Fibroblast of lung (primary cell): ENCODE measurements at regions not wholly inside any gene's neighbourhood (a gene's known extent, or its start where the extent isn't known, plus 50 kb on each side); places are given as distances from the start of the nearest gene placed in this dataset.

ENCODE experiments used
- EZH2 ChIP-seq: IDR thresholded peaks from 2 replicates; pipeline ENCODE4 v1.5.1; 2012; ENCODE audit warnings: low read length, control low read depth, mild to moderate bottlenecking; ENCODE audit errors: missing control alignments
- TF ChIP-seq, protein P1 (sequence below), 2 donors: IDR thresholded peaks in 1 of 2; conservative IDR thresholded peaks in 1 of 2; 1 replicate in 1 of 2; 2 replicates in 1 of 2; pipeline ENCODE4 v1.5.1; 2011 to 2012; ENCODE audit warnings: low read length in 2 of 2, control low read depth in 1 of 2, inconsistent platforms in 1 of 2, low read depth in 1 of 2, mild to moderate bottlenecking in 1 of 2

DNA sequence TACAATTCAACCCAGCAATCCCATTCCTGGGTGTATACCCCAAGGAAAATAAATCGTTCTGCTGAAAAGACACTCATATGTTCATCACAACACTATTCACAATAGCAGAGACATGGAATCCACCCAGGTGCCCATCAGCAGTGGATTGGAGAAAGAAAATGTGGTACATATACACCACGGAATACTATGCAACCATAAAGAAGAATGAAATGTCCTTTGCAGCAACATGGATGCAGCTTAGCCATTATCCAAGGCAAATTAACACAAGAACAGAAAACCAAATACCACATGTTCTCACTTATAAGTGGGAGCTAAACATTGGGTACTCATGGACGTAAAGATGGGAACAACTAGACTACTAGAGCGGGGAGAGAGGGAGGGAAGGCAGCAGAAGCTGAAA lies 207.8 kb downstream of the GATA3 start:
- TF ChIP-seq, protein P1, sequence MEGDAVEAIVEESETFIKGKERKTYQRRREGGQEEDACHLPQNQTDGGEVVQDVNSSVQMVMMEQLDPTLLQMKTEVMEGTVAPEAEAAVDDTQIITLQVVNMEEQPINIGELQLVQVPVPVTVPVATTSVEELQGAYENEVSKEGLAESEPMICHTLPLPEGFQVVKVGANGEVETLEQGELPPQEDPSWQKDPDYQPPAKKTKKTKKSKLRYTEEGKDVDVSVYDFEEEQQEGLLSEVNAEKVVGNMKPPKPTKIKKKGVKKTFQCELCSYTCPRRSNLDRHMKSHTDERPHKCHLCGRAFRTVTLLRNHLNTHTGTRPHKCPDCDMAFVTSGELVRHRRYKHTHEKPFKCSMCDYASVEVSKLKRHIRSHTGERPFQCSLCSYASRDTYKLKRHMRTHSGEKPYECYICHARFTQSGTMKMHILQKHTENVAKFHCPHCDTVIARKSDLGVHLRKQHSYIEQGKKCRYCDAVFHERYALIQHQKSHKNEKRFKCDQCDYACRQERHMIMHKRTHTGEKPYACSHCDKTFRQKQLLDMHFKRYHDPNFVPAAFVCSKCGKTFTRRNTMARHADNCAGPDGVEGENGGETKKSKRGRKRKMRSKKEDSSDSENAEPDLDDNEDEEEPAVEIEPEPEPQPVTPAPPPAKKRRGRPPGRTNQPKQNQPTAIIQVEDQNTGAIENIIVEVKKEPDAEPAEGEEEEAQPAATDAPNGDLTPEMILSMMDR (conservative IDR thresholded peaks at IDR 0.05 in 1 of 2, IDR thresholded peaks at IDR 0.05 in 1 of 2; ENCODE audit: low read depth in 1 of 2, low read length in 2 of 2), result no peak
- no peak for TF ChIP-seq EZH2
